IPS-NIHi11 (cell line): ENCODE measurements at regions not wholly inside any gene's neighbourhood (a gene's known extent, or its start where the extent isn't known, plus 50 kb on each side); places are given as distances from the start of the nearest gene placed in this dataset.
"Not testable (repeated sequence)": the region's sequence is repeated elsewhere in the genome, so short reads cannot be mapped to it uniquely, and the experiment has no call there.

ENCODE experiments used
- DNase-seq: peaks from one replicate; pipeline ENCODE4 v3.0.0; 2012; ENCODE audit warnings: mixed read lengths, low spot score

GRCh38 chr12:25876383-25877045 is 82.0 kb upstream of the RASSF8 start:
- DNase-seq: no peak

DNA sequence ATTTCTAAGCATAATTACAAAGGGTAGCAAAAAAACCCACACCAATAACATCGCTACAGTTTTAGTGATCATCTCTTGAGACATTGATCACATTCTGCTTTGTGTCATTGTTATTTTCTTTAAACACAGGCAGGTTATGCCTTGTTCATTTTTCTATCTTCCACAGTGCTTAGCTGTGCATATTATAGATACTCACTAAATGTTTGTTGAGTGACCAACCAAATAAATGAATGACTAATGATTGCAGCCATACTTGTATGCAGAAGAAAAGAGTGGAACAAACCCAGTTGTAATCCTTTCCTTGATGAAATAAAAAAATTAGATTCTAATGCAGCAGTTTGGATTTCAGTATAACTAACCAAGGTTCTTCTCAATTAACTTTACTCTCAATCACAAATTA is 81.0 kb upstream of the RASSF8 start:
- DNase-seq: no peak

DNA sequence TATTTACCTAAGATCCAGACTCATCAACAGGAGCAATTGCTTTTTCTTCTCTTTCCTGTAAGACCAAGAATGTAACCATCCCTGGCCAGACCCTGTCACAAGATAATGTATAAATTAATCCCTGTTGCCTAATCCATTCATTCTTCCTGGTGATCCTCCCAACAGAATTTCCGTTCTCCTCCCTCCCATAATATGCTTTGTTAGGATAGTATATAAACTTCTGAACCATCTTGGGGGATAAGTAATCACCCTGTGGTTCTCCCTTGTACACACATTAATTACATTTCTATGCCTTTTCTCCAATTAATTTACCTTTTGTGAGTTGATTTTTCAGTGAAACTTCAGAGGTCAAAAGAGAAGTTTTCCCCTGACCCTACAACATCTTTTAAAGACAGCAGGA is 76.2 kb upstream of the RASSF8 start:
- no peak for DNase-seq

- no peak for DNase-seq
These were observed 75.2 kb upstream of the RASSF8 start for GRCh38 chr12:25883026-25883916.

GRCh38 chr12:25884024-25884919 is 74.2 kb upstream of the RASSF8 start:
- DNase-seq: no peak

- DNase-seq: no peak
These were observed 73.6 kb upstream of the RASSF8 start for GRCh38 chr12:25884920-25885234.

DNA sequence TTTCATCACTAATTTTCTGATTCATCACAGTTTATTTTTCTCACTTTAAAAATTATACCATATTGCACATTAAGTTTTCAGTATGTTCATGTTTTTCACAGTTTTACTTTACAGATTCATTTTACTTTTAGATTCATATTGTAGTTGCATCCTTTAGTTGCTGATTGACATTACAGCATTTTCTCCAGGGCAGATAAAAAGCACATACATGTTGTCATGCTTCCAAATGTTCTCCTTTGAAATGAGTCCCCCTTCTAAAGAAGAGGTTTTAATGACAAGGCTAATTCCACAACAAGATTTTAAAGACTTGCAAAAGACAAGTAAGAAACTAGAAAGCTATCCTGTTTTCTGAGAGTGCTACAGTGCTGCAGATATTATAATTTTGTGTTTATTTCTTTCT is 72.1 kb upstream of the RASSF8 start:
- DNase-seq: no peak

DNA sequence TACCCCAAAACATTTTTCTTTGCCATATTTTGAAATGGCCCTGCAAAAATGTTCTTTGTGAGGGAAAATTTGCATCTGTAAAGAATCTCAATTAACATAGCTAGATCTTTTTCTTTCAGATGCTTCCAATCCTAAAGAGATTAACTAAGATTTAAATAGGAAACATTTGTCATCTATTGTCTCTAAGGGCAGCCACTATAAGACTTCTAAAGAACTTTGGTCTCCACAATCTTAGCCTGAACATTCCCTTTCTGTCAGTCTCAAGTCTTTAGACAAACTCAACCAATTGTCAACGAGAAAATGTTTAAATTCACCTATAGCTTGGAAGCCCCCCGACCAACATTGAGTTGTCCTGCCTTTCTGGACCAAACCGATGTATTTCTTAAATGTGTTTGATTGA is 71.1 kb upstream of the RASSF8 start:
- no peak for DNase-seq

DNA sequence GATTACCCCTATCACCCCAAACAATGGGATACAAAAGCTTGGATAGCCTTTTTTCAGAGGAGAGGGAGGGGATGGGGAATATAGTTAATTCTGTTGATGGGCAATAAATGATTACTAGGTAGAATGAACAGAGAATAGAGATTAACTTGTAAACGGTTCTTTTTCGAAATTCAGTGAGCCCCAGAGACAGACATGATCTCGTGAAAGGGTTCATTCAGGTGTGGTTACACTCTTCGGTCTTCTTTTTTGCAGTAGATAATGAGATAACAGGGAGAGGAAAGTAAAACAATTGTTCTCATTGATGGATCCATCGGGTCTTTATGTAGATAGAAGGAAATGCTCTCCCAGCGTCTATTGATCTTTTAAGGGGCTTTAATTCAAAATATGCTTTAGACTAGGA is 69.3 kb upstream of the RASSF8 start:
- DNase-seq: no peak

- DNase-seq: not testable (repeated sequence)
These were observed 67.4 kb upstream of the RASSF8 start for GRCh38 chr12:25891095-25891494.

GRCh38 chr12:25894759-25895158 is 63.7 kb upstream of the RASSF8 start:
- no peak for DNase-seq

DNA sequence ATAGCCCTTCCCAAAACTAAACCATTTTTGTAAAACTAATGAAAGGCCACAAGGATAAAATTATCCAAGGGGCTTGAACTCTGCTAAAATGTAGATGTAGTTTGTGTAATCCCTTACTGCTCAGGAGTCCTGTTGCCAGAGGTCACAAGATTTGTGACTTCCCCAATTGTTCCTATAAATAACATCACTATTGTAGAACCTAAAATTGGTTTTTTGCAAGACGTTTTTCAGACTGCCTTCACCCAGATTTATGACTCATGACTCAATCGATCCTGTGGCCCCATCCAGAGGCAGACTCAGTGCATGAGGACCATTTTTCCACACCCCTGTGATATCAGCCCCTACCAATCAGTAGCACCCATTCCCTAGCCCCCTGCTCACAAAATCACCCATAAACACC is 61.5 kb upstream of the RASSF8 start:
- no peak for DNase-seq

DNA sequence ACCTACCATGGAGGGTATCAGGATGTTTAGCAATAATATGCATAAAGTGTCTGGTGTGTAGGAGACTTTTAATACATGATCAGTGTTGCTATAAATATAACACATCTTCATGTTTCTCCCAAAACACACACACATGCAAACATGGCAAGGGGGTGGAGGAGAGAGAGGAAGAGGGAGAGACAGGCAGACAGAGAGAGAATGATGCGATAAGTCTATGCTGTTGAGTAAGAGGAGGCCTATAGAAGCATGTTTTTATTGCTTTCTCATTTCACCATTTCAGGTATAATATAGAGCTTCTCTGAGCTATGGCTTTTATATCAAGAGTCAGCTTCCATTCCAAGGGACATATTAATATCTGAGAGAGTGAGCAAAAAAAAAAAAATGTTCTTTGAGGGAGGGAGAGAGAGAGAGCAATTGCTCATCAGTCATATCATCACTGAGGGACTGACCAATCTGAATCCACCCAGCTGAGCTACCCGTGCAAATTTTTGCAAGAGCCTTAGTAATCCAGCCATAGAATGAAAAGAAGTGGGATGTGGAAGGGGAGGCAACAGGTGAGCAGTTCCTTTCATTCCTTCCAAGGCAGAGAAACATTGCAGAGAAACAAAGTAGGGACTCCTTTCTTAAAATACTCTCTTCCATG is 54.8 kb upstream of the RASSF8 start:
- DNase-seq: no peak

DNA sequence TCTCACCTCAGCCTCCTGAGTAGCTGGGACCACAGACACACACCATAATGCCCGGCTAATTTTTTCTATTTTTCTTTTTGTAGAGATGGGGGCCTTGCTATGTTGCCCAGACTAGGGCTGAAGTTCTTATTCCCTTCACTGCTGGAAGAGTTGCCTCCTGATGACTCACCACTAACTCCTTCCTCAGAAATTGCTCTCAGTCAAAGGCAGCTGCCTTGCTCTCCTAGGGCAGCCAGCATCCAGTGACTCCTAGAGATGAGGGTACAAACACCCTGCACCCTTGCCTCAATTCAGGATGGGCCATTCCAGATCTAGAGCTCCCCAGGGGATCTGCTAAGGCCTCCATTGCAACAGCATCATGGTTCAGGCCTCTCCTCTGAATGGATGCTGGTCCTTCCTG is 54.0 kb upstream of the RASSF8 start:
- DNase-seq: no peak

DNA sequence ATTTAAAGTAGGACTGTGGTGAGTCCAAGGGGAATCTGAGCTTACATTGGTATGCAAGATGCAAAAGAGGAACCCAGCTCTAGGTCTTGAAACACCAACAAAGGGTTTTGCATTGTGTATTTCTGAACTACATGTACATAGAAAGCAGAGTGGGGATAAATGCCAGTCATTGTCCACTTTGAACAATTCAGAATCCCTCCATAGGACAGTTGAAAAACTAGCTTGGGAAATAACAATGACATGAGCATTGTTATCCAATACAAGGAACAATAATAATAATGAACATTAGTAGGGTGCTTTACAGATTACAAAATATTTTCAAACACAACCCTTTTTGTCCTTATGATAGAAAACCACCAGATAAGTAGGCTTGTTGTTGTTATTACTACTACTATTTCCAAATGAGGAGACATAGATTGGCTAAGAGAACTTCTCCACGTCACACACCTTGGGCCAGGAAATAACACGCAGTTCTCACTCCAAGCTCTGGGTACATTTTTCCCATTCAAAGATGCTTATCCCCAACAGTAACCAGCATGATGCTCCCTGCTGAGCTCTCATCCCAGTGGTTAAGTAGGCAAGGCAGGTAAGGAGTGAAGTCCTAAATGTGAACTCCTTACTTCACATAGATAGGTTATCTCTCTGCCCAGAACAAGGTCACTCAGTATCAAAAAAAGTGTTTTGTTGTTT is 51.7 kb upstream of the RASSF8 start:
- no peak for DNase-seq
